ENCODE measurements at regions not wholly inside any gene's neighbourhood (a gene's known extent, or its start where the extent isn't known, plus 50 kb on each side); places are given as distances from the start of the nearest gene placed in this dataset.

GRCh38 chr16:85417156-85417860 lies 195.8 kb upstream of the GSE1 start:
- no peaks in the 10 kb centered on the region for H3K9me3 ChIP-seq (ENCODE audit: low read length)
- peaks cover 31% of the 10 kb centered on the region for H3K4me1 ChIP-seq (ENCODE audit: insufficient read depth, low read length)
- no peak overlapping the region for H3K4me2 ChIP-seq (ENCODE audit: low read depth, low read length)
- no peaks in the 10 kb centered on the region for H3K79me2 ChIP-seq (ENCODE audit: insufficient read depth, low read length)
- H3K9ac ChIP-seq (ENCODE audit: insufficient read depth, low read depth, low read length): no peak overlapping the region
- DNase-seq (ENCODE audit: low spot score) (no peak), ATAC-seq (no peak), FAIRE-seq (no peak)
- H4K20me1 ChIP-seq (ENCODE audit: insufficient read depth, low read length): peaks cover 4% of the 10 kb centered on the region; the same call in 1 of the 2 replicates
- in situ Hi-C loops (cut with HindIII; ENCODE audit: extremely low pct_ligation_motif_present, low pct_unique_long_range_greater_than_20kb) (no loop called here), intact Hi-C loops (cut with micrococcal nuclease; ENCODE audit: unreplicated experiment) (no loop called here)
- TF ChIP-seq PHF21A (CRISPR knock-in tag; IDR thresholded peaks at IDR 0.05) (no peak), HNRNPUL1 (IDR thresholded peaks at IDR 0.05; ENCODE audit: low read depth, low read length) (no peak), DNMT3B (CRISPR knock-in tag; conservative IDR thresholded peaks at IDR 0.05) (no peak), SOX5 (CRISPR knock-in tag; IDR thresholded peaks at IDR 0.05; ENCODE audit: borderline replicate concordance) (no peak), NR2F6 (IDR thresholded peaks at IDR 0.05) (no peak), NR2F6 (CRISPR knock-in tag; IDR thresholded peaks at IDR 0.05) (no peak), ZSCAN12 (CRISPR knock-in tag; IDR thresholded peaks at IDR 0.05) (no peak), E2F2 (CRISPR knock-in tag; IDR thresholded peaks at IDR 0.05; ENCODE audit: borderline replicate concordance) (no peak), NR3C1 (CRISPR knock-in tag; IDR thresholded peaks at IDR 0.05) (no peak), ZNF841 (CRISPR knock-in tag; IDR thresholded peaks at IDR 0.05; ENCODE audit: borderline replicate concordance) (no peak), ZNF850 (CRISPR knock-in tag; conservative IDR thresholded peaks at IDR 0.05) (no peak), SMARCC2 (IDR thresholded peaks at IDR 0.05) (no peak), TERF1 (CRISPR knock-in tag; IDR thresholded peaks at IDR 0.05) (no peak), EHMT2 (IDR thresholded peaks at IDR 0.05; ENCODE audit: borderline replicate concordance, low read depth, low read length) (no peak)
- TF ChIP-seq, protein P1, sequence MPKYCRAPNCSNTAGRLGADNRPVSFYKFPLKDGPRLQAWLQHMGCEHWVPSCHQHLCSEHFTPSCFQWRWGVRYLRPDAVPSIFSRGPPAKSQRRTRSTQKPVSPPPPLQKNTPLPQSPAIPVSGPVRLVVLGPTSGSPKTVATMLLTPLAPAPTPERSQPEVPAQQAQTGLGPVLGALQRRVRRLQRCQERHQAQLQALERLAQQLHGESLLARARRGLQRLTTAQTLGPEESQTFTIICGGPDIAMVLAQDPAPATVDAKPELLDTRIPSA (CRISPR knock-in tag; IDR thresholded peaks at IDR 0.05; ENCODE audit: borderline replicate concordance): no peak
- H2AFZ ChIP-seq (ENCODE audit: low read length): no peak overlapping the region
- no peak overlapping the region for H3K27ac ChIP-seq (ENCODE audit: extremely low read length, insufficient read depth, low read length)
- no peaks in the 10 kb centered on the region for H3K36me3 ChIP-seq (replicated peaks in 1 of 2; ENCODE audit: control insufficient read depth in 1 of 2, insufficient read depth in 2 of 2, low read length in 2 of 2)
- H3K27me3 ChIP-seq (ENCODE audit: control insufficient read depth in 1 of 2, insufficient read depth in 2 of 2, low read length in 2 of 2): peaks cover 0 to 3% of the 10 kb centered on the region in 2 experiments; a peak in 1 of 5 replicates
- no TSS peak for BruUV-seq (replicated peaks)
- ChIA-PET CTCF (ENCODE audit: low intra/inter-chr PET ratio, low total read pairs) (interaction anchor here (1.2 to 1.5 kb wide), 2 partner anchors 145 to 147 kb away, joined by 3 read pairs; no protein-coding TSS in a partner anchor), POLR2A (interaction anchor here (0.9 kb wide), 1 partner anchor 194 kb away, joined by 3 read pairs; no protein-coding TSS in a partner anchor)
- WGBS (ENCODE audit: low lambda C conversion rate): 66% methylated on average over 8 of the region's 14 CpGs
- no peak overlapping the region for H3K4me3 ChIP-seq (replicated peaks in 1 of 3; ENCODE audit: insufficient read depth in 1 of 3, low read depth in 2 of 3, low read length in 3 of 3)
